HG03045 (cell line): ENCODE measurements at regions not wholly inside any gene's neighbourhood (a gene's known extent, or its start where the extent isn't known, plus 50 kb on each side); places are given as distances from the start of the nearest gene placed in this dataset.
"Not testable (repeated sequence)": the region's sequence is repeated elsewhere in the genome, so short reads cannot be mapped to it uniquely, and the experiment has no call there.

Experiments
- ATAC-seq: cut with Tn5 transposase; IDR thresholded peaks from one replicate; pipeline ENCODE4 v1.9.1; 2021; ENCODE audit warnings: mild to moderate bottlenecking, moderate library complexity; ENCODE audit not compliant: unreplicated experiment

GRCh38 chr1:73326663-73327062 is 871.3 kb downstream of the LRRIQ3 start:
- no peak for ATAC-seq

- ATAC-seq: no peak
Observed at GRCh38 chr1:73310797-73311381, 887.1 kb downstream of the LRRIQ3 start.

- no peak for ATAC-seq
Observed at GRCh38 chr1:73306899-73307555, 890.9 kb downstream of the LRRIQ3 start.

- ATAC-seq: no peak
Observed at GRCh38 chr1:73273886-73274285, 924.1 kb downstream of the LRRIQ3 start.

- not testable (repeated sequence) for ATAC-seq
Observed at GRCh38 chr1:73245196-73245595, 952.8 kb downstream of the LRRIQ3 start.

- no peak for ATAC-seq
Observed at GRCh38 chr1:73218995-73219546, 936.7 kb upstream of the NEGR1 start.

- ATAC-seq: no peak
Observed at GRCh38 chr1:73205294-73205973, 923.1 kb upstream of the NEGR1 start.

- ATAC-seq: no peak
Observed at GRCh38 chr1:73197972-73198371, 915.6 kb upstream of the NEGR1 start.

- ATAC-seq: no peak
Observed at GRCh38 chr1:73194965-73195364, 912.6 kb upstream of the NEGR1 start.

- ATAC-seq: not testable (repeated sequence)
Observed at GRCh38 chr1:73183581-73183980, 901.2 kb upstream of the NEGR1 start.

- no peak for ATAC-seq
Observed at GRCh38 chr1:73181190-73181540, 898.8 kb upstream of the NEGR1 start.

- no peak for ATAC-seq
Observed at GRCh38 chr1:73180397-73181189, 898.3 kb upstream of the NEGR1 start.

- ATAC-seq: no peak
Observed at GRCh38 chr1:73176902-73177301, 894.6 kb upstream of the NEGR1 start.

GRCh38 chr1:73167009-73167657 is 884.8 kb upstream of the NEGR1 start:
- no peak for ATAC-seq

GRCh38 chr1:73162564-73162963 is 880.2 kb upstream of the NEGR1 start:
- ATAC-seq: no peak

- no peak for ATAC-seq
Observed at GRCh38 chr1:73161418-73161817, 879.1 kb upstream of the NEGR1 start.

GRCh38 chr1:73160759-73161158 is 878.4 kb upstream of the NEGR1 start:
- ATAC-seq: no peak

- no peak for ATAC-seq
Observed at GRCh38 chr1:73144311-73144710, 862.0 kb upstream of the NEGR1 start.

GRCh38 chr1:73136975-73137374 is 854.6 kb upstream of the NEGR1 start:
- ATAC-seq: no peak

- ATAC-seq: no peak
Observed at GRCh38 chr1:73106931-73107330, 824.6 kb upstream of the NEGR1 start.

- ATAC-seq: no peak
Observed at GRCh38 chr1:73105755-73106154, 823.4 kb upstream of the NEGR1 start.
